HL-60 (cell line): ENCODE measurements at regions not wholly inside any gene's neighbourhood (a gene's known extent, or its start where the extent isn't known, plus 50 kb on each side); places are given as distances from the start of the nearest gene placed in this dataset.

Experiments
- GABPA ChIP-seq: IDR thresholded peaks from 2 replicates; pipeline ENCODE4 v1.6.1; 2012; ENCODE audit warnings: low read depth
- POLR2AphosphoS5 ChIP-seq: IDR thresholded peaks from 2 replicates; pipeline ENCODE4 v1.6.1; 2012; ENCODE audit warnings: low read depth
- REST ChIP-seq: IDR thresholded peaks from 2 replicates; pipeline ENCODE4 v1.6.1; 2012; ENCODE audit warnings: low read depth; ENCODE audit not compliant: insufficient replicate concordance
- TF ChIP-seq, protein P1 (sequence below): IDR thresholded peaks from one replicate; pipeline ENCODE4 v1.5.1; 2011; ENCODE audit warnings: low read length, control low read depth, inconsistent platforms; ENCODE audit not compliant: insufficient read depth

- TF ChIP-seq REST (no peak), POLR2AphosphoS5 (no peak), GABPA (no peak)
- TF ChIP-seq, protein P1, sequence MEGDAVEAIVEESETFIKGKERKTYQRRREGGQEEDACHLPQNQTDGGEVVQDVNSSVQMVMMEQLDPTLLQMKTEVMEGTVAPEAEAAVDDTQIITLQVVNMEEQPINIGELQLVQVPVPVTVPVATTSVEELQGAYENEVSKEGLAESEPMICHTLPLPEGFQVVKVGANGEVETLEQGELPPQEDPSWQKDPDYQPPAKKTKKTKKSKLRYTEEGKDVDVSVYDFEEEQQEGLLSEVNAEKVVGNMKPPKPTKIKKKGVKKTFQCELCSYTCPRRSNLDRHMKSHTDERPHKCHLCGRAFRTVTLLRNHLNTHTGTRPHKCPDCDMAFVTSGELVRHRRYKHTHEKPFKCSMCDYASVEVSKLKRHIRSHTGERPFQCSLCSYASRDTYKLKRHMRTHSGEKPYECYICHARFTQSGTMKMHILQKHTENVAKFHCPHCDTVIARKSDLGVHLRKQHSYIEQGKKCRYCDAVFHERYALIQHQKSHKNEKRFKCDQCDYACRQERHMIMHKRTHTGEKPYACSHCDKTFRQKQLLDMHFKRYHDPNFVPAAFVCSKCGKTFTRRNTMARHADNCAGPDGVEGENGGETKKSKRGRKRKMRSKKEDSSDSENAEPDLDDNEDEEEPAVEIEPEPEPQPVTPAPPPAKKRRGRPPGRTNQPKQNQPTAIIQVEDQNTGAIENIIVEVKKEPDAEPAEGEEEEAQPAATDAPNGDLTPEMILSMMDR, result no peak
Measured at GRCh38 chr2:118644190-118644589, 203.3 kb downstream of the EN1 start.
